ENCODE measurements at regions not wholly inside any gene's neighbourhood (a gene's known extent, or its start where the extent isn't known, plus 50 kb on each side); places are given as distances from the start of the nearest gene placed in this dataset.

DNA sequence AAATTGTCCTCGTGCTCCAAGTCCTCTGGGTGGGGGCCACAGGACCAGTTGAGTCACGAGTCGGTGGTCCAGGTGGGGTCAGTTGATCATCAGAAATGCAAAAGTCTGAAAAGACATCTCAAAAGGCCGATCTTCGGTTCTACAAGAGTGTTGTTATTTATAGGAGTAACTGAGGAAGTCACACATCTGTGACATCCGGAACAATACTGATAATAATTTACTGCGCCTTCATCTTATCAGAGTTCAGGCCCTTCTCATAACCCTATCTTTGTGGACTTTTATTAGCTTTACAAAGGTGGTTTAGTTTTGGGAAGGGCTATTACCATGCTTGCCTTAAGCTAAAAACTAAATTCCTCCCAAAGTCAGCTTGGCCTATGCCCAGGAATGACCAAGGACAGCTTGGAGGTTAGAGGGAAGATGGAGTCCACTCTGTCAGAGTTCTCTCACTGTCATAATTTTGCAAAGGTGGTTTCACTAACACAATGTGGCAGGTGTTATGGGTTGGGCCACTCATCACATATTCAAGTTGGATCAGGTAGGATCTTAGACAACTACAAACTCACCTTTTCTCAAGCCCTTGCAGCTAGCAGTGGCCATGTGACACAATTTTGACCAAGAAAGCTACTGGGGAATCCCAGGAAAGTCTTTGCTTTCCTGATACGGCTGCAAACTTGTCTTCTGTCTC lies 54.7 kb upstream of the CHST3 start:
- TF ChIP-seq, protein P1, sequence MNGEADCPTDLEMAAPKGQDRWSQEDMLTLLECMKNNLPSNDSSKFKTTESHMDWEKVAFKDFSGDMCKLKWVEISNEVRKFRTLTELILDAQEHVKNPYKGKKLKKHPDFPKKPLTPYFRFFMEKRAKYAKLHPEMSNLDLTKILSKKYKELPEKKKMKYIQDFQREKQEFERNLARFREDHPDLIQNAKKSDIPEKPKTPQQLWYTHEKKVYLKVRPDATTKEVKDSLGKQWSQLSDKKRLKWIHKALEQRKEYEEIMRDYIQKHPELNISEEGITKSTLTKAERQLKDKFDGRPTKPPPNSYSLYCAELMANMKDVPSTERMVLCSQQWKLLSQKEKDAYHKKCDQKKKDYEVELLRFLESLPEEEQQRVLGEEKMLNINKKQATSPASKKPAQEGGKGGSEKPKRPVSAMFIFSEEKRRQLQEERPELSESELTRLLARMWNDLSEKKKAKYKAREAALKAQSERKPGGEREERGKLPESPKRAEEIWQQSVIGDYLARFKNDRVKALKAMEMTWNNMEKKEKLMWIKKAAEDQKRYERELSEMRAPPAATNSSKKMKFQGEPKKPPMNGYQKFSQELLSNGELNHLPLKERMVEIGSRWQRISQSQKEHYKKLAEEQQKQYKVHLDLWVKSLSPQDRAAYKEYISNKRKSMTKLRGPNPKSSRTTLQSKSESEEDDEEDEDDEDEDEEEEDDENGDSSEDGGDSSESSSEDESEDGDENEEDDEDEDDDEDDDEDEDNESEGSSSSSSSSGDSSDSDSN (CRISPR knock-in tag; IDR thresholded peaks at IDR 0.05) = no peak
- no peak for TF ChIP-seq POLR2A (IDR thresholded peaks at IDR 0.05; ENCODE audit: insufficient read depth in 1 of 2, low read depth in 2 of 2, low read length in 2 of 2)
- TF ChIP-seq RFX5 (IDR thresholded peaks at IDR 0.05; ENCODE audit: low read depth, low read length) = no peak
- no peak for TF ChIP-seq FOXK1 (CRISPR knock-in tag; IDR thresholded peaks at IDR 0.05; ENCODE audit: borderline replicate concordance, low read depth)

Data from HepG2 (cell line).